Neural cell (in vitro differentiated cells): ENCODE measurements at regions not wholly inside any gene's neighbourhood (a gene's known extent, or its start where the extent isn't known, plus 50 kb on each side); places are given as distances from the start of the nearest gene placed in this dataset.

Experiments used
- CTCF ChIP-seq: fragments of 450-650 bp; IDR thresholded peaks from 2 replicates; pipeline ENCODE4 v1.5.1; 2014; ENCODE audit warnings: antibody characterized with exemption, mild to moderate bottlenecking, moderate library complexity; ENCODE audit not compliant: poor library complexity, severe bottlenecking
- EP300 ChIP-seq: fragments of 450-650 bp; conservative IDR thresholded peaks from 2 replicates; pipeline ENCODE4 v1.6.1; 2014; ENCODE audit warnings: antibody characterized with exemption, mild to moderate bottlenecking, moderate library complexity; ENCODE audit not compliant: poor library complexity, severe bottlenecking
- EZH2 ChIP-seq: fragments of 200-600, 300-800 bp; shearing (Covaris generic), sonication (generic); IDR thresholded peaks from 2 replicates; pipeline ENCODE4 v1.6.1; 2014; ENCODE audit warnings: antibody characterized with exemption, low read length, borderline replicate concordance, mild to moderate bottlenecking; ENCODE audit not compliant: insufficient read depth, poor library complexity, severe bottlenecking
- MXI1 ChIP-seq: fragments of 450-650 bp; conservative IDR thresholded peaks from 2 replicates; pipeline ENCODE4 v1.6.1; 2014; ENCODE audit warnings: antibody characterized with exemption, mild to moderate bottlenecking; ENCODE audit not compliant: poor library complexity, severe bottlenecking
- POLR2AphosphoS5 ChIP-seq: IDR thresholded peaks from 2 replicates; pipeline ENCODE4 v1.6.1; 2012
- RAD21 ChIP-seq: fragments of 450-650 bp; conservative IDR thresholded peaks from 2 replicates; pipeline ENCODE4 v1.6.1; 2014; ENCODE audit warnings: antibody characterized with exemption, mild to moderate bottlenecking, moderate library complexity
- REST ChIP-seq: IDR thresholded peaks from 2 replicates; pipeline ENCODE4 v1.6.1; 2012; ENCODE audit warnings: borderline replicate concordance
- SMC3 ChIP-seq: fragments of 450-650 bp; conservative IDR thresholded peaks from 2 replicates; pipeline ENCODE4 v1.6.1; 2014; ENCODE audit warnings: antibody characterized with exemption, mild to moderate bottlenecking, moderate library complexity; ENCODE audit not compliant: poor library complexity
- TAF1 ChIP-seq: IDR thresholded peaks from 2 replicates; pipeline ENCODE4 v1.6.1; 2012; ENCODE audit warnings: low read depth

- TF ChIP-seq REST = no peak
- no peak for TF ChIP-seq CTCF
- no peak for TF ChIP-seq EP300
- no peak for TF ChIP-seq POLR2AphosphoS5
- no peak for TF ChIP-seq EZH2
- no peak for TF ChIP-seq TAF1
- TF ChIP-seq RAD21 = no peak
- no peak for TF ChIP-seq MXI1
- TF ChIP-seq SMC3 = no peak
These were observed 97.9 kb upstream of the ZNF516 start for GRCh38 chr18:76592981-76593381.
